ENCODE measurements at regions not wholly inside any gene's neighbourhood (a gene's known extent, or its start where the extent isn't known, plus 50 kb on each side); places are given as distances from the start of the nearest gene placed in this dataset.

DNA sequence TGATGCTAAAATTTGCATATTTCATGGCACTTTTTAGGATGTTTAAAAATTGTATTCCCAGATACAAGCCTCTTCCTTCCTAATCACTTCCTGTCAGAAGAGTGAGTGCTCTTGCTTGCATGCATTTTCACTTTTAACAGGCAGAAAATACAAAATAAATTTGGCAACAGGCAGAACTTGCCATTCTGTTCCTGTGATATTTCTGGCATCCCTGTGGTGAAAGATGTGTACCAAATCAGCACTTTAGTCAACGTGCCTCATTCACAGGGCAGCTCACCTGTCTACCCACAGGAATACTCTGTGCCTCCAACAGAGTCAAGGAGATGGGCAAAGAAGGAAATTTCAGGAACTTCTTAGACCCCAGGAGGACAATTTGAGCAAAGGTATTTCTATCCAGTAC lies 360.9 kb downstream of the AKAIN1 start:
- DNase-seq (ENCODE audit: low spot score in 2 of 2) (no peak), ATAC-seq (no peak)
- H3K27ac Mint-ChIP-seq: no peak overlapping the region
- peaks cover 0 to under 1% of the 10 kb centered on the region in 2 donors for H3K9me3 Mint-ChIP-seq
- no peaks in the 10 kb centered on the region for H3K36me3 Mint-ChIP-seq

DNA sequence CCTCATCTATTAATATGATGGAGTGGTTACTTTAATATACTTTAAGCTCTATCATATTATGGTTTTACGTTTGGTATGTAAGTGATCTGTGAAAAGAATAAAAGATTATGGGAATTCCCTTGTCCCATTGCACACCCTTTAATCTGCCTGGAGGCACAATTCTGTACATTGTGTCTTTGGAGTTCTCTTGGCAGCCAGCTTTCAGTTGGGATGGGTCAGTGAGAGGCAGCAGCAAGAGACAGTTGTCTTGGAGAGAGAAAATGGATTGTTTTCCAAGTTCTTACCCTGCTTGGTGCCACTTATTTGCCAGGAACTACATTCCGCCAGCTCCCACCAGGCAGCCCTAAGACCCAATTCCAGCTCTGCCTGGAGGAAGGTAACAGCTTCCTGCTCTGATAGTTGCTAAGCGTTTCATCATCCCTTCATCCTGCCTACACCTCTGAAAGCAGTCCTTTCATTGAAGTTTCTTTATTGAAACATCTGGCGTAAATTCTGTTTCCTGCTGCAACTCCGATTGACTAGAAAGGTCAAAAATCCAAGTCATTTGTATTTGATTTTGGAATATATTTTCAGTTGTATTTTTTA lies 365.2 kb downstream of the AKAIN1 start:
- Mint-ChIP-seq H3K36me3 (no peaks in the 10 kb centered on the region), H3K27ac (no peak overlapping the region), H3K9me3 (peaks cover 0 to 4% of the 10 kb centered on the region in 2 donors)
- ATAC-seq (no peak), DNase-seq (ENCODE audit: low spot score in 2 of 2) (no peak)

DNA sequence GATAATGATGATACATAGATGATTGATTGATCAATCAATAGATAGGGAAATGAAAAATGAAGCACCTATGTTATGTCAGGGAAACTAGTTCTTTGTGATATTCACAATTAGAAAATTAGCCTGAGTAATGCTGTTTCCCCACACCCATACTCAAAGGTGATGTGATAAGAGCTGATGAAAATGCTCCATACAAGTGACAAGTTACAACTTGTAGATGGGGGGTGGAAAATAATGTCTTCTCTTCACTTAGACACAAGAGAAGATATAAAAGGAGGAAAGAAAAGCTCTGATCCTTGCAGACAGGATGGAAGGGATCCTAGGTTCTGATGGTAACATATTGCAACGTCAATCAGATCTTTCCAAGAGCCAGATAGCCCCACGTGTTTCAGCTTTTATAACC lies 365.9 kb downstream of the AKAIN1 start:
- Mint-ChIP-seq H3K9me3 (peaks cover 0 to 9% of the 10 kb centered on the region in 2 donors), H3K36me3 (no peaks in the 10 kb centered on the region), H3K27ac (no peak overlapping the region)
- no peak for DNase-seq (ENCODE audit: low spot score in 2 of 2)
- no peak for ATAC-seq

- H3K9me3 Mint-ChIP-seq: peaks cover 4 to 11% of the 10 kb centered on the region in 2 donors
- ATAC-seq (no peak), DNase-seq (ENCODE audit: low spot score in 2 of 2) (no peak)
- H3K27ac Mint-ChIP-seq: no peak overlapping the region
- H3K36me3 Mint-ChIP-seq: no peaks in the 10 kb centered on the region
Measured at GRCh38 chr18:4823091-4823490, 368.0 kb upstream of the DLGAP1 start.

DNA sequence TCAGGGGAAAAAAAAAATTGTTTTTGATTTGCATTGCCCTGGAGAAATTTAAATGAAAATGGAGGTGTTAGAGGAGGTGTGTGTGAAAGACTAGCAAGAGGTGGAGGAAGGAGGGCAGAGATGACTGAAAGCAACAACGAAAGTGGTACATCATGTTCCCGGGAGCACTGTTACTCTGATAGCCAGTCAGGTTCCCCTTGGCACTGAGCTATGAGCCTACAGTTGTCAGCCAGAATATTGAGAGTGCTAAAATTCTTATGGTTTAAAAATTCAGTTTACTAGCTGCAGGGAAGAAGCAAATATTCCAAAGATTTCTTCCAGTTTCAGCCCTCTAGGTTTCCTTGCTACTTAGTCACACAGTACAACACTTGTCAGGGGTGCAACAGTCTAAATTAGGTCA lies 366.7 kb upstream of the DLGAP1 start:
- ATAC-seq (no peak), DNase-seq (ENCODE audit: low spot score in 2 of 2) (no peak)
- Mint-ChIP-seq H3K9me3 (peaks cover 8 to 11% of the 10 kb centered on the region in 2 donors), H3K36me3 (no peaks in the 10 kb centered on the region), H3K27ac (no peak overlapping the region)

GRCh38 chr18:4817665-4818064 lies 362.6 kb upstream of the DLGAP1 start:
- no peak overlapping the region for H3K27ac Mint-ChIP-seq
- peaks cover 8 to 14% of the 10 kb centered on the region in 2 donors for H3K9me3 Mint-ChIP-seq
- DNase-seq (ENCODE audit: low spot score in 2 of 2): no peak
- no peaks in the 10 kb centered on the region for H3K36me3 Mint-ChIP-seq
- ATAC-seq: no peak

- no peaks in the 10 kb centered on the region for H3K36me3 Mint-ChIP-seq
- peaks cover 9 to 26% of the 10 kb centered on the region in 2 donors for H3K9me3 Mint-ChIP-seq
- H3K27ac Mint-ChIP-seq: no peak overlapping the region
- DNase-seq (ENCODE audit: low spot score in 2 of 2) (no peak), ATAC-seq (no peak)
Measured at GRCh38 chr18:4813708-4814107, 358.6 kb upstream of the DLGAP1 start.

- ATAC-seq (no peak), DNase-seq (ENCODE audit: low spot score in 2 of 2) (no peak)
- no peaks in the 10 kb centered on the region for H3K36me3 Mint-ChIP-seq
Measured at GRCh38 chr18:4808891-4809290, 353.8 kb upstream of the DLGAP1 start.

DNA sequence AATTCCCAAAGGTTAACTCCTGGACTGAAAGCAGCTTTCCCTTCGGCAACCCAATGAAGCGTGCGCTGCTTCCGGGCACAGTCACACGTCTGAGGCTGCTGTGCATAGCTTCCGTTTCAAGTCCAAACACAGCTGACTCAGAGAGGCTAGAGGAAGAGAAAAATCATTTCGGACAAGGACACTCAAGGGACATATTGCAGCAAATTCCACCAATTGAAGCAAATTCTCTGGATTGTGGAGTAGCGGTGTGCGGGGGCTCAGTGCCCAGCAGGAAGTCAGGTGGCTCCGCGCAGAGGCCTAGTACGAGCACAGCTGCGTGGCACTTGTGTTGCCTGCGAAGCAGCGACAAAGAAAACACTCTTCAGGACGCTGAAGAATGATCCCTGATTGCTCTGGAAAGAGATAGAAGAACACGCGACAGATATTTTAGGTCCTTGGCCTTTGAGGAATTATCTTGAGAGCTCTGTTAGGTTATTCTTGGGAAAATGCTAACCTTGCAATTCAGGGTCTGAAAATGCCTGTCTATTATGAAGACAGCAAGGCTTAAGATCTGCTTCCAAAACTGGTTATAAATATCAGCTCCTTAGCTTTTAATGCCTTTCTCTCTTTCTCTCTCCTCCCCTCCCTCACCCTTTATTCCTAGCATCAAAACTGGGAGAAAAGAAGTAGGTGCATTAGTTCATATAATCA lies 352.6 kb upstream of the DLGAP1 start:
- DNase-seq (ENCODE audit: low spot score in 2 of 2) (no peak), ATAC-seq (no peak)
- no peak overlapping the region for H3K27ac Mint-ChIP-seq

More at GRCh38 chr18:4808891-4809290, 353.8 kb upstream of the DLGAP1 start:
- Mint-ChIP-seq H3K27ac (no peak overlapping the region), H3K9me3 (peaks cover 4 to 21% of the 10 kb centered on the region in 2 donors)

DNA sequence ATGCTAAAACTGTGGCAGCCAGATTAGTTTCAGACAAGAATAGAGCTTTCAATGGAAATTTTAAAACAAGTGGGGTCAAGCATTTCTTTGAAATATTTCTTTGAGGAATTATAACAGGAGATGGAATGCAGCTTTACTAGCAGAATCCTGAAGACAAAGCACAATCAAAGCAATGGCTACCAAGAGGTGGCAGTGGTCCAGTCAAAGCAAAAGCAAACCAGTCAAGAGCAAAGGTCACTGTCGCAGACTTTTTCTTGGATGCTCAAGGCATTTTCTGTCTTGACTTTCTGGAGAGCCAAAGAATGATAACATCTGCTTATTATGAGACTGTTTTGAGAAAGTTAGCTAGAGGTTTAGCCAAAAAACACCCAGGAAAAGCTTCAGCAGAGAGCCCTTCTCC lies 351.2 kb upstream of the DLGAP1 start:
- Mint-ChIP-seq H3K27ac (peak overlapping the region in 1 of 2 donors; percentile 73), H3K36me3 (no peaks in the 10 kb centered on the region), H3K9me3 (peaks cover 4 to 10% of the 10 kb centered on the region in 2 donors)
- no peak for ATAC-seq
- no peak for DNase-seq (ENCODE audit: low spot score in 2 of 2)

More for the DNA sequence above, 352.6 kb upstream of the DLGAP1 start:
- Mint-ChIP-seq H3K36me3 (no peaks in the 10 kb centered on the region), H3K9me3 (peaks cover 4 to 14% of the 10 kb centered on the region in 2 donors)

DNA sequence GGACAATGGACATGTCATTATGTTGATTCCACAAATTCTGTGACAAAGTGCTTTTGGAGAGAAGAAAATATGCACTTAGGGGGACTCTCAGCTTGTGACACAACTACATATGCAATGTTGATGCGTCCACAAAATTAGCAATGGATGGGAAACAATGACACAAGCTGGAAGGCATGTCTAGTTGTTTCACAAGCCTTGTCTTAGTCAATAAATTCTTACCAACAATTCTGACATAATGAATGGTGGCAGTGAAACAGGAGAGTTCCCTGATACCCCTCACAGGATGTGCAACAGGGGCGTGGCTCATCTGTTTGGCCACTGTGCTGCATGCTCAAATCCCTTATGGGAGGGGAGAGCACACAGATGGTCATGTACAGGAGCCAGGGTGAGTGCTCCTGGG lies 347.2 kb upstream of the DLGAP1 start:
- no peak overlapping the region for H3K27ac Mint-ChIP-seq
- ATAC-seq (no peak), DNase-seq (ENCODE audit: low spot score in 2 of 2) (no peak)
- H3K36me3 Mint-ChIP-seq: no peaks in the 10 kb centered on the region
- H3K9me3 Mint-ChIP-seq: peaks cover 0 to 18% of the 10 kb centered on the region in 2 donors

DNA sequence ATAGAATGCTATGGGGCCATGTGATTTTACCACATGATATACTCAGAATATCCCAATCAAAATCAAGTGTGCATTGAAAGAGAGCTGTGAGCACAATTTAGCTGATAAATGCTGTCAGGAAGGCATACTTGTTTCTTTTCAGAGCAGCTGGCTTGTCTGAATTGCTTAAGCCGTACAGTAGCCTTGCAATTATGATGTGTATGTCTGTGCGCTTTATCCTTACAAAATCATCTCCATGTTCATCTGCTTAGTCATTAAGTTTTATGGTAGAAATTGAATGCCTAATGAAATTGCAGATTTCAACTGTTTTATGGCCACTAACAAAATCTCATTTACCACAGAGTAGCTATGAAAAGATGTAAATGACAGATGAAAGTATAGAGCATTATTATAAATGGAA lies 346.0 kb upstream of the DLGAP1 start:
- ATAC-seq (no peak), DNase-seq (ENCODE audit: low spot score in 2 of 2) (no peak)
- no peak overlapping the region for H3K27ac Mint-ChIP-seq
- no peaks in the 10 kb centered on the region for H3K36me3 Mint-ChIP-seq
- peaks cover 0 to 18% of the 10 kb centered on the region in 2 donors for H3K9me3 Mint-ChIP-seq

- Mint-ChIP-seq H3K36me3 (no peaks in the 10 kb centered on the region), H3K9me3 (peaks cover 10 to 33% of the 10 kb centered on the region in 2 donors), H3K27ac (no peak overlapping the region)
- DNase-seq (ENCODE audit: low spot score in 2 of 2) (no peak), ATAC-seq (no peak)
Measured at GRCh38 chr18:4797002-4797685, 342.0 kb upstream of the DLGAP1 start.

DNA sequence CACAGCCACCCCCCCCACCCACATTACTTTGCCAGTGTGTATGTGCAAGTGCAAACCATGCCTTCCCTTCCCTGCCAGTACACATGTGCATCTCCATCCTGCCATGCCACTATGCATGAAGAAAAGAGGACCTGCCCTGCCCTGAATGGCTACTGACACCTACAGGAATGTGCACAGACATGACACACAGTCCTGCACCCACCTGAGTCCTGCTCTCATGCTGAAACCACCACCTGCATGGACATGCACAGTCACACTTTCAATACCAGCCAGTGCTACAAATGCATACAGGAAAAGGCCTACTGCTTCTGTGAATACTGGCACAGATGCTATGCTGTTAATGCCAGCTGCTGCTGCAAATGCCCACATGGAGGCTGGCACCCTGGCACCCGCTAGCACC lies 334.4 kb upstream of the DLGAP1 start:
- no peak overlapping the region for H3K27ac Mint-ChIP-seq
- DNase-seq (ENCODE audit: low spot score in 2 of 2) (no peak), ATAC-seq (no peak)
- H3K36me3 Mint-ChIP-seq: no peaks in the 10 kb centered on the region
- peaks cover 23 to 29% of the 10 kb centered on the region in 2 donors for H3K9me3 Mint-ChIP-seq

GRCh38 chr18:4781873-4782272 lies 326.8 kb upstream of the DLGAP1 start:
- no peak overlapping the region for H3K27ac Mint-ChIP-seq
- H3K9me3 Mint-ChIP-seq: peaks cover 11 to 12% of the 10 kb centered on the region in 2 donors
- ATAC-seq (no peak), DNase-seq (ENCODE audit: low spot score in 2 of 2) (no peak)
- H3K36me3 Mint-ChIP-seq: no peaks in the 10 kb centered on the region

- ATAC-seq: no peak
- Mint-ChIP-seq H3K36me3 (no peaks in the 10 kb centered on the region), H3K27ac (no peak overlapping the region), H3K9me3 (peaks cover 12 to 18% of the 10 kb centered on the region in 2 donors)
- DNase-seq (ENCODE audit: low spot score in 2 of 2): no peak
Measured at GRCh38 chr18:4765401-4765800, 310.3 kb upstream of the DLGAP1 start.

DNA sequence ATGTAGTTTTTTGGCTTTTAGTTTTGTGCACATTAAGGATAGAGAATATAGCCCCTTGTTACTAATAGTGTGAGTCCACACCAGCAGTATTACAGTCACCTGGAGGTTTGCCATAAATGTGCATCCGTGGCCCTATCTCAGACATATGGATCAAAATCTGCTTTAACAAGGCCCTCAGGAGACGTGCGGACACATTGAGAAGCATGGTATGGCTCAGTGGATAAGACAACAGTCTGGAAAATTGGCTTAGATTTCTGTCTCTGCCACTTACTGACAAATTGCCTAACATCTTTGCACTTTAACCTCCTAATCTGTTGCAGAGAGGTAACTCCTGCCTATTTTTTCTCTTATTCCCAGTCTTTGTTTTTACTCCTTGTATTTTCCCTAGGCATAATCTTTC lies 307.2 kb upstream of the DLGAP1 start:
- no peak for DNase-seq (ENCODE audit: low spot score in 2 of 2)
- ATAC-seq: no peak
- Mint-ChIP-seq H3K27ac (no peak overlapping the region), H3K9me3 (peaks cover 6 to 7% of the 10 kb centered on the region in 2 donors), H3K36me3 (no peaks in the 10 kb centered on the region)

All from activated naive CD4-positive, alpha-beta T cell treated with anti-CD3 and anti-CD28 coated beads, Interleukin-2, amount 50 U/mL, for 72 hours (primary cell).